Fibroblast of lung (primary cell): ENCODE measurements at regions not wholly inside any gene's neighbourhood (a gene's known extent, or its start where the extent isn't known, plus 50 kb on each side); places are given as distances from the start of the nearest gene placed in this dataset.

Experiments
- EZH2 ChIP-seq: IDR thresholded peaks from 2 replicates; pipeline ENCODE4 v1.5.1; 2012; ENCODE audit warnings: low read length, control low read depth, mild to moderate bottlenecking; ENCODE audit errors: missing control alignments
- TF ChIP-seq, protein P1 (sequence below), 2 donors: IDR thresholded peaks in 1 of 2; conservative IDR thresholded peaks in 1 of 2; 1 replicate in 1 of 2; 2 replicates in 1 of 2; pipeline ENCODE4 v1.5.1; 2011 to 2012; ENCODE audit warnings: low read length in 2 of 2, control low read depth in 1 of 2, inconsistent platforms in 1 of 2, low read depth in 1 of 2, mild to moderate bottlenecking in 1 of 2

DNA sequence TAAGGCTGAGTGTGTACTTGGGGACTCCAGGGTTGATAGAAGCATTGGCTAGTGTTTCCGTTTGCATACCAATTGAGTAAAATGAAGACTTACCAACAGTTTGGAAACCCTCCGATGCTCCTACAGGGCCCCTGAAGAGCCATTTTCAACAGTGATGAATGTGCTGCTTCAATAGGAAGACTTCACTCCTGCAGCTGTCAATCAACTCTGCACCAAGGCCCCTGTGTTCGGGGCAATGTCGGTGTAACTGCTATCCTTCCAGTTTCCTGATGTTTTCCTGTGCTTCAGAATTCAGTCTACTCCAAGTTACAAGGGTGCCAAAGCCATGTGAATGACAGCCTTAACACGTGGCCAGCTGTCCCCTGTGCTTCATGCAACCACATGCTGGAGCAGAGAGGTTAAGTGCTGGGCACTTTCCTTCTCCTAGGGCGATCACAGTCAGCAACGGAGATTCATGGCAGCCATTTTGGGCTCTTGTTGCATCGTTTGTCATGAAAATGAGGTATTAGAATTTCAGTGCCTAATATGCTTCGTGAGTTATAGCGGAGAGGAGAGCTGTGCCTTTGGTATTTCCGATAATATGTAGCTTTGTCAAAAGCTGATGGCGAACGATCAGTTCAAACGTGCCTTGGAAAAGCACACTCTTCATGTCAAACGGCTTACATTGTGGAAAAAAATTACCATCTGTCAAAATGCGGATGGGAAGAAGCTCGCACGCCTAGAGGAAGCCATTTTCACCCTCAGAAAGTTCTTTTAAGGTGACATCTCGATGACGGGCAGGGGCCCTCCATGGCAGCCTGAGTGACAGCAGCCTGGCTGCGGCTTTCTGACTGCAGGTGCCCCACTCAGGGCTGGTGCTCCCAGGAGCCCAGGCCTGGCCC is 287.8 kb downstream of the ACTR3B start:
- TF ChIP-seq, protein P1, sequence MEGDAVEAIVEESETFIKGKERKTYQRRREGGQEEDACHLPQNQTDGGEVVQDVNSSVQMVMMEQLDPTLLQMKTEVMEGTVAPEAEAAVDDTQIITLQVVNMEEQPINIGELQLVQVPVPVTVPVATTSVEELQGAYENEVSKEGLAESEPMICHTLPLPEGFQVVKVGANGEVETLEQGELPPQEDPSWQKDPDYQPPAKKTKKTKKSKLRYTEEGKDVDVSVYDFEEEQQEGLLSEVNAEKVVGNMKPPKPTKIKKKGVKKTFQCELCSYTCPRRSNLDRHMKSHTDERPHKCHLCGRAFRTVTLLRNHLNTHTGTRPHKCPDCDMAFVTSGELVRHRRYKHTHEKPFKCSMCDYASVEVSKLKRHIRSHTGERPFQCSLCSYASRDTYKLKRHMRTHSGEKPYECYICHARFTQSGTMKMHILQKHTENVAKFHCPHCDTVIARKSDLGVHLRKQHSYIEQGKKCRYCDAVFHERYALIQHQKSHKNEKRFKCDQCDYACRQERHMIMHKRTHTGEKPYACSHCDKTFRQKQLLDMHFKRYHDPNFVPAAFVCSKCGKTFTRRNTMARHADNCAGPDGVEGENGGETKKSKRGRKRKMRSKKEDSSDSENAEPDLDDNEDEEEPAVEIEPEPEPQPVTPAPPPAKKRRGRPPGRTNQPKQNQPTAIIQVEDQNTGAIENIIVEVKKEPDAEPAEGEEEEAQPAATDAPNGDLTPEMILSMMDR (conservative IDR thresholded peaks at IDR 0.05 in 1 of 2, IDR thresholded peaks at IDR 0.05 in 1 of 2; ENCODE audit: low read depth in 1 of 2, low read length in 2 of 2) = no peak
- no peak for TF ChIP-seq EZH2
